CD14-positive monocyte (primary cell): ENCODE measurements at regions not wholly inside any gene's neighbourhood (a gene's known extent, or its start where the extent isn't known, plus 50 kb on each side); places are given as distances from the start of the nearest gene placed in this dataset.

Experiments
- DNase-seq, 3 donors: peaks; one replicate each; pipeline ENCODE4 v3.0.0-alpha.2; 2011 to 2022
- H2AFZ ChIP-seq: 2 replicates; pipeline ENCODE4 v1.6.0; 2012; ENCODE audit warnings: mild to moderate bottlenecking, low read depth, low read length, inconsistent platforms; ENCODE audit not compliant: insufficient read depth, poor library complexity, severe bottlenecking
- H3K27ac ChIP-seq, 2 donors: 1 replicate in 1 of 2; 2 replicates in 1 of 2; pipeline ENCODE4 v1.5.1; 2012 to 2013; ENCODE audit warnings: low read length in 2 of 2, control low read depth in 1 of 2, inconsistent platforms in 1 of 2, low read depth in 1 of 2, mild to moderate bottlenecking in 1 of 2
- H3K27me3 ChIP-seq, 2 donors: one replicate each; pipeline versions ENCODE4 v1.6.0 to v1.6.1; 2011 to 2013; ENCODE audit warnings: low read length in 2 of 2; ENCODE audit not compliant: control insufficient read depth in 2 of 2, insufficient read depth in 2 of 2
- H3K36me3 ChIP-seq, 2 donors: replicated peaks in 1 of 2; 1 replicate in 1 of 2; 2 replicates in 1 of 2; pipeline versions ENCODE4 v1.5.1 to v1.6.1; 2012 to 2013; ENCODE audit warnings: low read length in 2 of 2, control low read depth in 1 of 2, inconsistent platforms in 1 of 2, mild to moderate bottlenecking in 1 of 2; ENCODE audit not compliant: insufficient read depth in 2 of 2, control insufficient read depth in 1 of 2
- H3K4me1 ChIP-seq, 2 donors: 1 replicate in 1 of 2; 2 replicates in 1 of 2; pipeline versions ENCODE4 v1.5.1 to v1.6.1; 2012 to 2013; ENCODE audit warnings: low read length in 2 of 2, control low read depth in 1 of 2, inconsistent platforms in 1 of 2, mild to moderate bottlenecking in 1 of 2, moderate library complexity in 1 of 2; ENCODE audit not compliant: insufficient read depth in 2 of 2, control insufficient read depth in 1 of 2
- H3K4me2 ChIP-seq: replicated peaks from 2 replicates; pipeline ENCODE3; 2012; ENCODE audit warnings: low read length, moderate library complexity, mild to moderate bottlenecking; ENCODE audit not compliant: poor library complexity, severe bottlenecking; ENCODE audit errors: extremely low read depth
- H3K4me3 ChIP-seq, 3 experiments: fragments of 200-600 bp in 1 of 3; sonication (generic) in 1 of 3; replicated peaks in 1 of 3; 1 replicate in 2 of 3; 2 replicates in 1 of 3; pipeline ENCODE4 v1.5.1; 2011 to 2013; ENCODE audit warnings: low read length in 3 of 3, mild to moderate bottlenecking in 3 of 3, control low read depth in 2 of 3, low read depth in 2 of 3, inconsistent platforms in 1 of 3, moderate library complexity in 1 of 3
- H3K79me2 ChIP-seq: 2 replicates; pipeline ENCODE4 v1.6.0; 2012; ENCODE audit warnings: mild to moderate bottlenecking, control low read depth, inconsistent platforms, low read length, moderate library complexity; ENCODE audit not compliant: insufficient read depth
- H3K9ac ChIP-seq: 2 replicates; pipeline ENCODE4 v1.6.0; 2017; ENCODE audit warnings: low read length, mild to moderate bottlenecking; ENCODE audit not compliant: insufficient read depth, poor library complexity, severe bottlenecking
- H3K9me3 ChIP-seq, 2 donors: replicated peaks in 1 of 2; 1 replicate in 1 of 2; 2 replicates in 1 of 2; pipeline versions ENCODE4 v1.5.1 to v1.6.1; 2012 to 2013; ENCODE audit warnings: low read length in 2 of 2, control low read depth in 1 of 2; ENCODE audit not compliant: control insufficient read depth in 1 of 2, insufficient read depth in 1 of 2
- H4K20me1 ChIP-seq: 2 replicates; pipeline ENCODE4 v1.6.0; 2012; ENCODE audit warnings: mild to moderate bottlenecking, low read length, control low read depth, moderate library complexity; ENCODE audit not compliant: insufficient read depth
- H3K27ac Mint-ChIP-seq, 7 donors: one replicate each; pipeline ENCODE4 v1.8.0; 2020; ENCODE audit warnings: mild to moderate bottlenecking in 7 of 7, mixed read lengths in 7 of 7, moderate library complexity in 6 of 7, inconsistent platforms in 2 of 7
- H3K27me3 Mint-ChIP-seq, 3 donors: one replicate each; pipeline ENCODE4 v1.8.0; 2021 to 2022; ENCODE audit warnings: low read depth in 3 of 3, mild to moderate bottlenecking in 3 of 3, mixed read lengths in 3 of 3, moderate library complexity in 3 of 3, inconsistent platforms in 1 of 3
- H3K36me3 Mint-ChIP-seq, 2 donors: one replicate each; pipeline ENCODE4 v1.8.0; 2020; ENCODE audit warnings: mixed read lengths in 2 of 2, inconsistent platforms in 1 of 2, mild to moderate bottlenecking in 1 of 2
- H3K4me1 Mint-ChIP-seq: one replicate; pipeline ENCODE4 v1.8.0; 2020; ENCODE audit warnings: mild to moderate bottlenecking, mixed read lengths
- H3K4me3 Mint-ChIP-seq, 2 donors: one replicate each; pipeline ENCODE4 v1.8.0; 2020; ENCODE audit warnings: mild to moderate bottlenecking in 2 of 2, mixed read lengths in 2 of 2, moderate library complexity in 1 of 2
- H3K9me3 Mint-ChIP-seq, 7 donors: one replicate each; pipeline ENCODE4 v1.8.0; 2020 to 2022; ENCODE audit warnings: mixed read lengths in 7 of 7, mild to moderate bottlenecking in 6 of 7, moderate library complexity in 6 of 7, inconsistent platforms in 2 of 7
- CTCF ChIP-seq: fragments of 200-600 bp; IDR thresholded peaks from one replicate; pipeline ENCODE4 v1.8.0; 2022; ENCODE audit warnings: antibody characterized with exemption, mild to moderate bottlenecking
- WGBS: methylation state at CpG from one replicate; pipeline ENCODE4 v1.1.5; 2013; ENCODE audit warnings: missing lambda C conversion rate; ENCODE audit not compliant: insufficient coverage; 5-methylcytosine and 5-hydroxymethylcytosine counted together
- intact Hi-C, 2 donors: fragments of 100-400 bp; cut with micrococcal nuclease; formaldehyde crosslinking; loops; one replicate each; pipeline versions ENCODE4 v1.15.0 to v1.15.1; 2023

GRCh38 chr7:91579837-91580236, 300.7 kb downstream of the MTERF1 start:
- Mint-ChIP-seq H3K27me3 (peaks cover 1 to 4% (median 3%) of the 10 kb centered on the region in 3 donors), H3K27ac (no peak overlapping the region), H3K36me3 (no peaks in the 10 kb centered on the region), H3K9me3 (peaks cover 6 to 25% (median 17%) of the 10 kb centered on the region in 7 donors), H3K4me1 (no peaks in the 10 kb centered on the region), H3K4me3 (no peak overlapping the region)
- H3K27ac ChIP-seq, result no peak overlapping the region
- no peak for DNase-seq
- H3K4me2 ChIP-seq, result no peak overlapping the region
- no peaks in the 10 kb centered on the region for H3K36me3 ChIP-seq
- H3K9ac ChIP-seq, result no peak overlapping the region
- H3K4me3 ChIP-seq, result no peak overlapping the region
- intact Hi-C loops, result no loop called here
- no peak for TF ChIP-seq CTCF
- H3K9me3 ChIP-seq, result peaks cover 0 to 20% of the 10 kb centered on the region in 2 donors
- no peaks in the 10 kb centered on the region for H3K27me3 ChIP-seq
- 98% methylated on average over 7 of the region's 9 CpGs for WGBS
- H3K4me1 ChIP-seq, result no peaks in the 10 kb centered on the region
- H2AFZ ChIP-seq, result no peak overlapping the region
- H3K79me2 ChIP-seq, result no peaks in the 10 kb centered on the region
- H4K20me1 ChIP-seq, result no peaks in the 10 kb centered on the region

GRCh38 chr7:91582799-91583477, 297.6 kb downstream of the MTERF1 start:
- Mint-ChIP-seq H3K27me3 (peaks cover 0 to 4% (median 2%) of the 10 kb centered on the region in 3 donors), H3K9me3 (peaks cover 5 to 27% (median 15%) of the 10 kb centered on the region in 7 donors), H3K36me3 (no peaks in the 10 kb centered on the region), H3K27ac (no peak overlapping the region), H3K4me3 (no peak overlapping the region), H3K4me1 (no peaks in the 10 kb centered on the region)
- no peak overlapping the region for H3K4me2 ChIP-seq
- no peaks in the 10 kb centered on the region for H3K79me2 ChIP-seq
- no peaks in the 10 kb centered on the region for H3K36me3 ChIP-seq
- H3K4me1 ChIP-seq, result no peaks in the 10 kb centered on the region
- 97% methylated on average over 6 of the region's 15 CpGs for WGBS
- no peak overlapping the region for H3K9ac ChIP-seq
- H2AFZ ChIP-seq, result no peak overlapping the region
- no peak overlapping the region for H3K27ac ChIP-seq
- TF ChIP-seq CTCF, result no peak
- no peaks in the 10 kb centered on the region for H3K27me3 ChIP-seq
- DNase-seq, result no peak
- H3K4me3 ChIP-seq, result no peak overlapping the region
- H4K20me1 ChIP-seq, result no peaks in the 10 kb centered on the region
- intact Hi-C loops, result no loop called here
- H3K9me3 ChIP-seq, result peaks cover 0 to 18% of the 10 kb centered on the region in 2 donors
